SKM-1 (cell line): ENCODE measurements at regions not wholly inside any gene's neighbourhood (a gene's known extent, or its start where the extent isn't known, plus 50 kb on each side); places are given as distances from the start of the nearest gene placed in this dataset.
"Not testable (repeated sequence)": the region's sequence is repeated elsewhere in the genome, so short reads cannot be mapped to it uniquely, and the experiment has no call there.

Source experiments
- DNase-seq: peaks from one replicate; lab custom pipeline; 2025; ENCODE audit not compliant: unreplicated experiment; lab: John Stamatoyannopoulos, UW

DNA sequence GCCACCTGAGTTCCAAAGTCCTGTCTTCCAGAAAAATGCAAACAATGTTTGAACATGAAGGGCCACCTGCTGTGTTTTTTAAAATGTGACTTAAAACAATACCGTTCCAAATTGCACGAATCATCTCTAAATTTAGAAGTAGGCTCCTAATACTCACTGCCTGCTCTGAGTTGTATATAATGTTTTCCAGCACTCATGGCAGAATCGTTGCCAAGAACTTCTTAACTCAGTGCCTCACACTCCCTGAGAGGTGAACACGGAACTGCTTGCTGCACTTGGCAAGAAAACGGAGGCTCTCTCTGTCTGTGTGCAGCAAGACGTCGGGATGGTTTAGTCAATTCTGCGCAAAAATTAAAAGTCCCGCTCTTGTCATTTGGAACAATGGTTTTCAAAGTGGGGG is 757.3 kb upstream of the AUTS2 start:
- DNase-seq, result no peak

GRCh38 chr7:68843985-68844384 is 754.3 kb upstream of the AUTS2 start:
- not testable (repeated sequence) for DNase-seq

- DNase-seq, result no peak
Measured at GRCh38 chr7:68846811-68847325, 751.4 kb upstream of the AUTS2 start.

GRCh38 chr7:68853254-68853653 is 745.0 kb upstream of the AUTS2 start:
- DNase-seq, result no peak

DNA sequence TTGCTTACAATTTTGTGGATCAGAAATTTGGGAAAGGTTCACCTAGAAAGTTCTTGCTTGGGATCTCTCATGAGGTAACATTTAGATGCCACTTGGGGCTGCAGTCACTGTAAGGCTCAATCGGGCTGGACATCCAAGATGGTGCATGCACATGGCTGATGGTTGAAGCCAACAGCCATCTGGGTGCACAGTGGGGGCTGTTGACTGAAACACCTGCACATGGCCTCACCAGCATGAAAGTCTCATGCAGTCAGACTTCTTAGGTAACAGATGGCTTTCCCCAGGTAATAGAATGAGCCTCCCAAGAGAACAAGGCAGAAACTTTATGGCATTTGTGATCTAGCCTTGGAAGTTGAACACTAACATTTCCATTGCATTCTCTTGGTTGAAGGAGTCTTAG is 740.7 kb upstream of the AUTS2 start:
- no peak for DNase-seq

DNA sequence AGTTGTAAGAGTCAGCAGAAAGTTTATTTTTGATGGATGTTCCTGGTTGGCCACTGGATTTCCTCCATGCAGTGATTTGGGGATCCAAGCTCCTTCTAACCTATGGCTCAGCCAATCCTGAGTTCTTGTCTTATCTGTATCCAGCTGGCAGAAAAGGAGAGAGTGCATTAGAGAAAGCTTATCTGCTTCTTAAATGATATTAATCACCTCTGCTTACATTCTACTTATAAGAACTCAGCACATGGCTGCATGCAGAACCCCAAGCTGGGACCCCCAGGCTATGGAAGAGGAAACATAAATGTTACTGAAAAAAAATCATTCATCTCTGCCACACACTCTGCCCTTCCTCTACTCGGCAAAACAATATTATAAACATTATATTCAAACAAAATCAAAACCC is 739.8 kb upstream of the AUTS2 start:
- DNase-seq, result no peak

DNA sequence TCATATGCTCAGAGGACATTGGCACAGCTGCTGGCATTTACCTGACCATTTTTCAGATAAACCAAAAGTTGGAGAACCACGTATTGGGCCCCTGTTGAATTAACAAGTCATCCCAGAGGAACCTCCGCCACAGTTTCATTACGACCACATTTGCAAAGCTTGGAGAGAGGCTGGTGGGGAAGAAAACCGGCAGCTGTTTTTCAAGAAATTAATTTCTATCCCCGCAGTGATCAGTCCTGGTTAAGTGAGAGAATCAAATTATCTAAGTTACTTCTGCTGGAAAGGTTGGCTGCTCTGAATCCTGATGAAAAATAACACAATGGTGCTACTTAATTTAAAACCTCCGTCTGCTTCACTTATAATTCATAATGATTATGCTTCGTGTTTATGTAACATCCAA is 737.1 kb upstream of the AUTS2 start:
- DNase-seq, result no peak

- no peak for DNase-seq
Measured at GRCh38 chr7:68862261-68862660, 736.0 kb upstream of the AUTS2 start.

DNA sequence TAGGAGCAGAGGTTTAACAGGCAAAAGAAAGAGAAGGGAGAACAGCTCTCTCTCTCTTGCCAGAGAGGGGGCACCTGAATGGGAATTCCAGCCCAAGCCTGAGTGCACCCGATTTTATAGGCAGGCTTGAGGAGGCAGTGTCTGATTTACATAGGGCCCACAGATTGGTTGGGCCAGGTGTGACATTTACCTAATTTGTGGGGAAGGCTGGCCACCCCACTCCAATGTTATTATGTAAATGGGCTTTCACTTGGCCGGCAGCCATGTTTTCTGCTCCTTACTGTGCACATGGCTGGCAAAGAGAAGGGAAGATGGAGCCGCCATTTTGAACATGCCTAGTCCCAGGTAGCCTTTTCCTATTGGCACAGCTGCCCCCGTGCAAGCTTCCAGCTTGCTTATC is 735.5 kb upstream of the AUTS2 start:
- DNase-seq, result no peak

DNA sequence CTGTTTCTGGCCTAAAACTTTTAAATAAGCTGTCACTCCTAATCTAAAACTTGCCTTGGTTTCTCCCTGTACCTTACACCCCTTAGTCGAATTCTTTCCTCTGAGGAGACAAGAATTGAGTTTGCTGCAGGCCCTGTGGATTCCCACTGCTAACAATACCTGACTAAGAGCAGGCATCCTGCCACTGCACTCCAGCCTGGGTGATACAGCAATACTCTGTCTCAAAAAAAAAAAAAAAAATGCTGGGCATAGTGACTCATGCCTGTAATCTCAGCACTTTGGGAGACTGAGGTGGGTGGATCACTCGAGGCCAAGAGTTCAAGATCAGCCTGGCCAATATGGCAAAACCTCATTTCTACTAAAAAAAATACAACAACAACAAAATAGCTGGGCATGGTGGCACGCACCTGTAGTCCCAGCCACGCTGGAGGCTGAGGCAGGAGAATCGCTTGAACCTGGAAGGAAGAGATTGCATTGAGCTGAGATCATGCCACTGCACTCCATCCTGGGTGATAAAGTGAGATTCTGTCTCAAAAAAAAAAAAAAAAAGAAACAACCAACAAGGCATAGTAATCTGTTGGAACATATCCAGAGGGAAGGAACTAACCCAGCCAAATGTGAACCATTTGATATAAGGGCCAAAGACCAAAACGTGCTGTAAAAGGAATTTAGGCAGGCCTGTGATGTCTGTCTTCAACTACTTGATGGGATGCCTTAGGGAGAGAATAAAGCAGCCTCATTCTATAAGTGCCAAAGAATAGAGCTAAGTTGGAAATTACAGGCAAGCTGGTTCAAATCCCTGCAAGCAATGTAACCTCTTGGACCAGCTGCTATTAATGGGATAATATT is 732.7 kb upstream of the AUTS2 start:
- no peak for DNase-seq

DNA sequence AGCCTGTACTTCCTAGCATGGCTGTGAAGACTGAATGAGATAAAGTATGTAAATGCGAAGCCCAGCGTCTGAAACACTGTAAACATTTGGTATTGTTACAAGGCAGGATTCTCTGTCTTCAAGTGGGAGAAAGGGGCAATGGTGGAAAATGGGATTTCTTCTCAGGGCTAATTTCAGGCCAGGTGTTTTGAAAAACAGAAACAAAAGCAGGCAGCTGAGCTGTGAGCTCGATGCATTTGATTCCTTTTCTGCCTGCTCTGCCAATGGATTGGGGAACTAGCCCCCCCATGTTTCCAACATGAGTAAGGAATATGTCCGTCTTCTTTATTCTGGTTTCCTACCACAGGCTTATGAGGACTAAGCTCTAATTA is 732.1 kb upstream of the AUTS2 start:
- DNase-seq, result no peak

DNA sequence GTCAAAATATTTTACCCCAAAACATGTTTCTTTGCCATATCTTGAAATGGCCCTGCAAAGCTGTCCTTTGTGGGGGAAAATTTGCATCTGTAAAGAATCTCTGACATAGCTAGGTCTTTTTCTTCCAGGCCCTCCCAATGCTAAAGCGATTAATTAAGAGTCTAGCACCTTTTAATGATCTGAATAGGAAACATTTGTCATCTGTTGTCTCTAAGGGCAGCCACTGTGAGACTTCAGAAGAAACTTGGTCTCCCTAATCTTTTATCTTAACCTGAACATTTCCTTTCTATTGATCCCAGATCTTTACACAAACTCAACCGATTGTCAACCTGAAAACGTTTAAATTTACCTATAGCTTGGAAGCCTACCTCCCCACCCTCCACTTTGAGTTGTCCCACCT is 731.6 kb upstream of the AUTS2 start:
- not testable (repeated sequence) for DNase-seq

DNA sequence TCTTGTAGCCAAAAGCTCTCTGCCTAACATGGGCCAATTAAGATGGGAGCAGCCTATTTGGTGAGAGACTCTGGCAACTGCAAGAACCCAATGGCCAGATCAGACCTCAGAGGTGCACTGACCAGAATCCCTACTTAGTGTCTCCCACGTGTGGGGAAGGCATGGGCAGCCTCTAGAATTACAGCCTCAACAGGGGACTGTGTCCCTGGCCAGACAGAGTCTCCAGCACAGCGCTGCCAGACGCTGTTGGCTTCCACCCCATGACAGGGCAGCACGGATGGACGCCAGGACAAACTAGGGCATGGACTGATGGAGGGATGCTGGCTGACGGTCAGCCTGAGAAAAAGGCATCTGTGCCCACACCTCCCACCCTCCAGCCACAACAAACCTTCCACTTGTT is 729.3 kb upstream of the AUTS2 start:
- DNase-seq, result no peak

GRCh38 chr7:68873616-68874015 is 724.7 kb upstream of the AUTS2 start:
- no peak for DNase-seq

GRCh38 chr7:68875857-68876256 is 722.4 kb upstream of the AUTS2 start:
- no peak for DNase-seq

- not testable (repeated sequence) for DNase-seq
Measured at GRCh38 chr7:68887116-68887515, 711.2 kb upstream of the AUTS2 start.

- DNase-seq, result no peak
Measured at GRCh38 chr7:68888971-68889385, 709.3 kb upstream of the AUTS2 start.

DNA sequence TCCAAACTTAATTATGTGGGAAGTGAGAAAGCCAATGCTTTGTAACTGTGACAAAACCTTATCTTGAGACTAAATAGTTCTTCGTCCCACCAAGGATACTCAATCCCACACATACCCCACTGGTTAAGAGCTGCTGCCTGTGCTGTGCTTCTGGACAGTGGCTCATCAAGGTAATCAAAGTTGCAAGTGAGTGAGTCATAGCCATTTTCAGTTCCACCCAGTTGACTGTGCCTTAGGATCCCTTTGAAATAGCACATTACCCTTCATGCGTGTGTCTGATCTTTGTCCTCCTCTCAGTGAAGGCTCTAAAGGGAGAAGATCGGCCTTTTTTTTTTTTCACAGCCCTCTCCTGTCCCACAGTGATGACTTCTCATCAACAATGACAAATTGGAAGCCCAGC is 706.0 kb upstream of the AUTS2 start:
- DNase-seq, result no peak

- DNase-seq, result no peak
Measured at GRCh38 chr7:68893411-68893810, 704.9 kb upstream of the AUTS2 start.

- not testable (repeated sequence) for DNase-seq
Measured at GRCh38 chr7:68899156-68899555, 699.1 kb upstream of the AUTS2 start.

- DNase-seq, result no peak
Measured at GRCh38 chr7:68900096-68900495, 698.2 kb upstream of the AUTS2 start.

DNA sequence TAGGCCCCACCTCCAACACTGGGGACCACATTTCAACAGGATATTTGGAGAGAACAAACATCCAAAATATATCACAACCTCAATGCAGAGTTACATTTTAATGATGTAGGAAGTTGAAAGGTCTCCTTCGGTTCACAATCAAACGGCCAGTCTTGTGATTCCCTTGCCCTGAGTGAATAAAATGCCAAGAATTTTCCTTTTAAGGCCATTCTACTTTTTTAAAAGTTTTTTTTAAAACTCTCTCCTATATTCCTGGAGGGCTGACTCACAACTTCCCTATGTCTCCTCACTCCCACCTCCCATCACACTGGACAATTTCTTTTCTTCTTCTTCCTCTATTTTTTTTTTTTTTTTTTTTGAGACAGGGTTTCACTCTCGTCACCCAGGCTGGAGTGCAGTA is 693.6 kb upstream of the AUTS2 start:
- no peak for DNase-seq

DNA sequence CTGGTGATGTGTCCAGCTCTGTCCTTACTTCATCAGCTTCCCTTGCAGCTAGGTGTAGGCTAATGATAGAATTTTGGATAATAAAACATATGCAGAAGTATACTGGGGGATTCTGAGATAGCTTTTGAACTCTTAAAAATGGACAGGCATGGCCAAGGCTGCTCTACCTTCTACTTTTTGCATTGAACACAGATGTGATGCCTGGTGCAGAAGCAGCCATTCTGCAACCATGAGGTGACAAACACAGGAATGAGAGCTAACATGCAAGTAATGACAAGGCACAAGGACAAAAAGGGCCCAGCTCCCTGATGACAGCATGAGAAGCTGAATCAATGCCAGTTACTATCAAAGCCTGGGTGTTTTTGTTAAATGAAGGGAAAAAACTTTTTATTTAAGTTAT is 686.5 kb upstream of the AUTS2 start:
- no peak for DNase-seq
